GM23338 (cell line): ENCODE measurements at regions not wholly inside any gene's neighbourhood (a gene's known extent, or its start where the extent isn't known, plus 50 kb on each side); places are given as distances from the start of the nearest gene placed in this dataset.

Source experiments
- ETS1 ChIP-seq: IDR thresholded peaks from 2 replicates; pipeline ENCODE4 v1.6.1; 2016; ENCODE audit warnings: antibody characterized with exemption
- JUNB ChIP-seq: IDR thresholded peaks from one replicate; pipeline ENCODE4 v1.6.1; 2016; ENCODE audit warnings: antibody characterized with exemption; ENCODE audit not compliant: unreplicated experiment
- ZNF331 ChIP-seq: fragments of 250-450 bp; sonication (Bioruptor Pico); IDR thresholded peaks from 2 replicates; pipeline ENCODE4 v1.5.0; 2020; ENCODE audit warnings: low read depth, mild to moderate bottlenecking, moderate library complexity
- TF ChIP-seq, protein P1 (sequence below): IDR thresholded peaks from one replicate; pipeline ENCODE4 v1.6.1; 2018; ENCODE audit warnings: antibody characterized with exemption; ENCODE audit not compliant: unreplicated experiment

DNA sequence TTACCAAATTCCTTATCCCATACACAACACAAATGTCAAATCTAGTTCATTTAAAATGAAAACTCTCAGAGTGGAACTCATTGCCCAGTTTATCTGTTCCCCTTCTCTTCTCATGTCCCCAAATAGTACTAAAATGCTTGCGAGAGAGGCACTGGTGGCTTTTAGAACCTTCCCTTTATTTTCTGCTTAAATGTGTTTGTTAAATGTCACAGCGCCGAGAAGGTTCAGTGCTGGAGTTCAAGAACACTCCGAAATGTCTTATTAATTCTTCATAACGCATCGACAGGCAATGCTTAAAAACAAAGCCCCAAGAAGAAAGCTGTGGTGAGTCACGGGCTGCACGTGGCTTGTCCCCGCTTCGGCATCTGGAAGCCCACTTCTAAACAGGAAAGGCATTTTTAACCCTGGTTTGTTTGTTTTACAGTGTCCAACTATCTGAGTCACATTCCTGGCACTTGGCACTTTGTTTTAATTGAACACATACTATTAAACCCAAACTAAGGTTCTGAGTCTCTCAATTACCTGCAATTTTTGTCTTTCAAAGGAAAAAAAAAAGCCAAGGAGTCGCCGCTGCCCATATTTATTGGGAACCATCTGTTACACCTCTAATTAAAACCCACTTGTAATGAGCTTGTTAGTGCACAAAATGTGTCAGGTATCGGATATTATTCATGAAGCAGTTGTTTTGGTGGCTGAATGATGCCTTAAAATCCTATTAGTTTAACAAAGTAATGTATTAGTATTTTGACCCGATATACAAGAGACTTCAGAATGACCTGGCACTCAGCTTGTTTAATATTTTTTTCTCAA, 49.9 kb upstream of the MGMT start (continued):
- TF ChIP-seq ETS1 = no peak
- TF ChIP-seq JUNB = no peak
- TF ChIP-seq, protein P1, sequence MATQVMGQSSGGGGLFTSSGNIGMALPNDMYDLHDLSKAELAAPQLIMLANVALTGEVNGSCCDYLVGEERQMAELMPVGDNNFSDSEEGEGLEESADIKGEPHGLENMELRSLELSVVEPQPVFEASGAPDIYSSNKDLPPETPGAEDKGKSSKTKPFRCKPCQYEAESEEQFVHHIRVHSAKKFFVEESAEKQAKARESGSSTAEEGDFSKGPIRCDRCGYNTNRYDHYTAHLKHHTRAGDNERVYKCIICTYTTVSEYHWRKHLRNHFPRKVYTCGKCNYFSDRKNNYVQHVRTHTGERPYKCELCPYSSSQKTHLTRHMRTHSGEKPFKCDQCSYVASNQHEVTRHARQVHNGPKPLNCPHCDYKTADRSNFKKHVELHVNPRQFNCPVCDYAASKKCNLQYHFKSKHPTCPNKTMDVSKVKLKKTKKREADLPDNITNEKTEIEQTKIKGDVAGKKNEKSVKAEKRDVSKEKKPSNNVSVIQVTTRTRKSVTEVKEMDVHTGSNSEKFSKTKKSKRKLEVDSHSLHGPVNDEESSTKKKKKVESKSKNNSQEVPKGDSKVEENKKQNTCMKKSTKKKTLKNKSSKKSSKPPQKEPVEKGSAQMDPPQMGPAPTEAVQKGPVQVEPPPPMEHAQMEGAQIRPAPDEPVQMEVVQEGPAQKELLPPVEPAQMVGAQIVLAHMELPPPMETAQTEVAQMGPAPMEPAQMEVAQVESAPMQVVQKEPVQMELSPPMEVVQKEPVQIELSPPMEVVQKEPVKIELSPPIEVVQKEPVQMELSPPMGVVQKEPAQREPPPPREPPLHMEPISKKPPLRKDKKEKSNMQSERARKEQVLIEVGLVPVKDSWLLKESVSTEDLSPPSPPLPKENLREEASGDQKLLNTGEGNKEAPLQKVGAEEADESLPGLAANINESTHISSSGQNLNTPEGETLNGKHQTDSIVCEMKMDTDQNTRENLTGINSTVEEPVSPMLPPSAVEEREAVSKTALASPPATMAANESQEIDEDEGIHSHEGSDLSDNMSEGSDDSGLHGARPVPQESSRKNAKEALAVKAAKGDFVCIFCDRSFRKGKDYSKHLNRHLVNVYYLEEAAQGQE = no peak
- no peak for TF ChIP-seq ZNF331 (CRISPR knock-in tag)
